H1 (cell line): ENCODE measurements at regions not wholly inside any gene's neighbourhood (a gene's known extent, or its start where the extent isn't known, plus 50 kb on each side); places are given as distances from the start of the nearest gene placed in this dataset.
A peak's percentile ranks its signal among the peaks of the same experiment; 100 is the strongest.

ENCODE experiments used
- CTCF ChIA-PET: fragments of 300-600 bp; sonication (Branson Sonifier 250); formaldehyde crosslinking; loops from one replicate; lab custom pipeline; 2021; ENCODE audit not compliant: partially characterized antibody; lab: Charles Lee
- POLR2A ChIA-PET: fragments of 300-600 bp; sonication (Branson Sonifier 250); formaldehyde crosslinking; loops from one replicate; lab custom pipeline; 2021; ENCODE audit warnings: inconsistent platforms; ENCODE audit not compliant: partially characterized antibody; lab: Charles Lee
- DNase-seq, 2 experiments: peaks; one replicate each; pipeline versions ENCODE4 v3.0.0 to v3.0.0-alpha.2; 2010 to 2022; ENCODE audit warnings: low spot score in 2 of 2, low read depth in 1 of 2, mixed read lengths in 1 of 2
- FAIRE-seq: peaks from 2 replicates; lab custom pipeline; 2011; peaks lifted over from hg19 to GRCh38; lab: Jason Lieb, UNC
- H2AFZ ChIP-seq: 2 replicates; pipeline ENCODE4 v1.8.1; 2012; ENCODE audit warnings: low read length, inconsistent platforms
- H2AK5ac ChIP-seq: 2 replicates; pipeline ENCODE4 v1.6.1; 2013; ENCODE audit warnings: low read depth, low read length
- H2BK120ac ChIP-seq: replicated peaks from 2 replicates; pipeline ENCODE3; 2013; ENCODE audit warnings: low read depth, low read length, inconsistent platforms
- H2BK12ac ChIP-seq: 2 replicates; pipeline ENCODE4 v1.6.1; 2013; ENCODE audit warnings: low read depth, low read length
- H2BK15ac ChIP-seq: 2 replicates; pipeline ENCODE4 v1.6.1; 2013; ENCODE audit warnings: low read length
- H2BK20ac ChIP-seq: 2 replicates; pipeline ENCODE4 v1.6.1; 2013; ENCODE audit warnings: low read length
- H2BK5ac ChIP-seq: 2 replicates; pipeline ENCODE4 v1.6.1; 2013; ENCODE audit warnings: low read depth, low read length
- H3K14ac ChIP-seq: 2 replicates; pipeline ENCODE4 v1.6.1; 2013; ENCODE audit warnings: inconsistent platforms; ENCODE audit not compliant: insufficient read length
- H3K18ac ChIP-seq: 2 replicates; pipeline ENCODE4 v1.6.1; 2013; ENCODE audit warnings: low read length; ENCODE audit errors: extremely low read depth
- H3K23ac ChIP-seq: 2 replicates; pipeline ENCODE4 v1.6.1; 2013; ENCODE audit warnings: inconsistent platforms; ENCODE audit not compliant: insufficient read length
- H3K23me2 ChIP-seq: 2 replicates; pipeline ENCODE4 v1.6.1; 2013; ENCODE audit warnings: low read depth, low read length
- H3K27ac ChIP-seq: 2 replicates; pipeline ENCODE4 v1.6.1; 2011; ENCODE audit warnings: low read depth, low read length, inconsistent platforms
- H3K27me3 ChIP-seq, 4 experiments: replicated peaks in 1 of 4; 1 replicate in 1 of 4; 2 replicates in 3 of 4; pipeline versions ENCODE4 v1.6.1 to v1.8.1; 2011 to 2013; ENCODE audit warnings: low read length in 3 of 4, mild to moderate bottlenecking in 3 of 4, inconsistent platforms in 2 of 4, mixed read lengths in 2 of 4, moderate library complexity in 1 of 4; ENCODE audit not compliant: control insufficient read depth in 3 of 4, insufficient read depth in 3 of 4; ENCODE audit errors: extremely low read depth in 1 of 4
- H3K36me3 ChIP-seq, 4 experiments: 2 replicates each; pipeline versions ENCODE4 v1.6.1 to v1.8.1; 2011 to 2013; ENCODE audit warnings: mild to moderate bottlenecking in 4 of 4, low read length in 3 of 4, moderate library complexity in 2 of 4, control low read depth in 1 of 4, inconsistent platforms in 1 of 4; ENCODE audit not compliant: insufficient read depth in 4 of 4, control insufficient read depth in 2 of 4
- H3K4ac ChIP-seq: replicated peaks from 2 replicates; pipeline ENCODE3; 2013; ENCODE audit warnings: low read length, low read depth, mixed read lengths, inconsistent platforms; ENCODE audit not compliant: insufficient read length
- H3K4me1 ChIP-seq, 4 experiments: replicated peaks in 1 of 4; 1 replicate in 1 of 4; 2 replicates in 3 of 4; pipeline versions ENCODE4 v1.6.1 to v1.8.1; 2011 to 2013; ENCODE audit warnings: low read length in 3 of 4, inconsistent platforms in 2 of 4, mixed read lengths in 1 of 4; ENCODE audit not compliant: insufficient read depth in 4 of 4, control insufficient read depth in 3 of 4
- H3K4me2 ChIP-seq, 2 experiments: 2 replicates each; pipeline versions ENCODE4 v1.6.1 to v1.8.1; 2011 to 2013; ENCODE audit warnings: low read depth in 2 of 2, low read length in 2 of 2, control low read depth in 1 of 2, inconsistent platforms in 1 of 2, mild to moderate bottlenecking in 1 of 2; ENCODE audit not compliant: insufficient read depth in 1 of 2
- H3K4me3 ChIP-seq, 4 experiments: fragments of 200-600, 300-600 bp in 1 of 4; sonication (generic), shearing (Covaris generic), sonication (Bioruptor Twin) in 1 of 4; 2 replicates each; pipeline versions ENCODE4 v1.5.1 to v1.8.1; 2011 to 2016; ENCODE audit warnings: low read length in 4 of 4, low read depth in 3 of 4, control low read depth in 2 of 4, inconsistent platforms in 2 of 4, mild to moderate bottlenecking in 2 of 4, mixed read lengths in 1 of 4, moderate library complexity in 1 of 4; ENCODE audit not compliant: insufficient read depth in 2 of 4; ENCODE audit errors: extremely low read depth in 1 of 4
- H3K56ac ChIP-seq: replicated peaks from 2 replicates; pipeline ENCODE3; 2013; ENCODE audit warnings: low read depth, mild to moderate bottlenecking, mixed read lengths, low read length, inconsistent platforms; ENCODE audit not compliant: insufficient read length
- H3K79me1 ChIP-seq: 2 replicates; pipeline ENCODE4 v1.6.1; 2013; ENCODE audit warnings: low read depth, low read length, control low read depth
- H3K79me2 ChIP-seq, 2 experiments: 2 replicates each; pipeline versions ENCODE4 v1.6.1 to v1.8.1; 2012 to 2013; ENCODE audit warnings: low read length in 2 of 2, mild to moderate bottlenecking in 2 of 2, inconsistent platforms in 1 of 2; ENCODE audit not compliant: insufficient read depth in 2 of 2, control insufficient read depth in 1 of 2
- H3K9ac ChIP-seq, 4 experiments: replicated peaks in 1 of 4; 1 replicate in 1 of 4; 2 replicates in 3 of 4; pipeline versions ENCODE4 v1.6.1 to v1.8.1; 2011 to 2013; ENCODE audit warnings: low read depth in 3 of 4, low read length in 3 of 4, control low read depth in 2 of 4, mild to moderate bottlenecking in 2 of 4, moderate library complexity in 2 of 4, inconsistent platforms in 1 of 4; ENCODE audit errors: extremely low read depth in 1 of 4
- H3K9me3 ChIP-seq, 2 experiments: 2 replicates each; pipeline versions ENCODE4 v1.6.1 to v1.8.1; 2012 to 2013; ENCODE audit warnings: mild to moderate bottlenecking in 2 of 2, moderate library complexity in 2 of 2, control low read depth in 1 of 2, inconsistent platforms in 1 of 2, low read depth in 1 of 2, low read length in 1 of 2, mixed read lengths in 1 of 2; ENCODE audit not compliant: insufficient read depth in 2 of 2
- H4K20me1 ChIP-seq, 2 experiments: replicated peaks in 1 of 2; 2 replicates each; pipeline versions ENCODE3 to v1.8.1; 2011 to 2013; ENCODE audit warnings: inconsistent platforms in 2 of 2, low read length in 2 of 2, mild to moderate bottlenecking in 1 of 2; ENCODE audit not compliant: insufficient read depth in 2 of 2, control insufficient read depth in 1 of 2
- H4K5ac ChIP-seq: 2 replicates; pipeline ENCODE4 v1.6.1; 2013; ENCODE audit warnings: low read length, low read depth, mixed read lengths, inconsistent platforms; ENCODE audit not compliant: insufficient read length
- H4K8ac ChIP-seq: 2 replicates; pipeline ENCODE4 v1.8.0; 2013; ENCODE audit warnings: mild to moderate bottlenecking, moderate library complexity, low read length, inconsistent platforms; ENCODE audit not compliant: insufficient read depth; ENCODE audit errors: extremely low read depth
- H4K91ac ChIP-seq: replicated peaks from 2 replicates; pipeline ENCODE3; 2013; ENCODE audit warnings: low read length, mixed read lengths, inconsistent platforms; ENCODE audit not compliant: insufficient read length
- BCL11A ChIP-seq, 2 experiments: IDR thresholded peaks; one replicate each; pipeline ENCODE4 v1.6.1; 2011; ENCODE audit warnings: low read depth in 2 of 2, low read length in 2 of 2, mild to moderate bottlenecking in 2 of 2
- CHD2 ChIP-seq: IDR thresholded peaks from 2 replicates; pipeline ENCODE4 v1.6.1; 2012; ENCODE audit warnings: low read length, improper control_type of control experiment
- FOSL1 ChIP-seq: IDR thresholded peaks from 2 replicates; pipeline ENCODE4 v1.6.1; 2011; ENCODE audit warnings: mild to moderate bottlenecking, low read depth, low read length, moderate library complexity; ENCODE audit not compliant: insufficient read depth
- JUN ChIP-seq: IDR thresholded peaks from 2 replicates; pipeline ENCODE4 v1.6.1; 2011; ENCODE audit warnings: low read depth, mild to moderate bottlenecking, improper control_type of control experiment, low read length
- NANOG ChIP-seq: IDR thresholded peaks from 2 replicates; pipeline ENCODE4 v1.6.1; 2011; ENCODE audit warnings: low read length, low read depth, mild to moderate bottlenecking, inconsistent platforms; ENCODE audit not compliant: insufficient read depth, poor library complexity, severe bottlenecking
- NRF1 ChIP-seq: IDR thresholded peaks from 2 replicates; pipeline ENCODE4 v1.6.1; 2011; ENCODE audit warnings: mild to moderate bottlenecking, low read depth, low read length, improper control_type of control experiment
- RFX5 ChIP-seq: IDR thresholded peaks from 2 replicates; pipeline ENCODE4 v1.6.1; 2011; ENCODE audit warnings: low read depth, low read length, improper control_type of control experiment, borderline replicate concordance
- SIN3A ChIP-seq, 2 experiments: IDR thresholded peaks in 1 of 2; conservative IDR thresholded peaks in 1 of 2; 2 replicates each; pipeline ENCODE4 v1.6.1; 2011 to 2012; ENCODE audit warnings: low read length in 2 of 2, improper control_type of control experiment in 1 of 2, low read depth in 1 of 2, mild to moderate bottlenecking in 1 of 2
- SIRT6 ChIP-seq: IDR thresholded peaks from one replicate; pipeline ENCODE4 v1.7.1; 2012; ENCODE audit warnings: low read length, inconsistent platforms
- WGBS, 2 experiments: shearing (Covaris generic) in 1 of 2; methylation state at CpG; one replicate each; pipeline versions ENCODE4 v1.1.6 to v1.1.7; 2013 to 2015; ENCODE audit warnings: low lambda C conversion rate in 2 of 2, mixed read lengths in 2 of 2, inconsistent platforms in 1 of 2, low coverage in 1 of 2, missing lambda C conversion rate in 1 of 2; ENCODE audit not compliant: insufficient replicate concordance in 2 of 2, insufficient coverage in 1 of 2, insufficient read length in 1 of 2; ENCODE audit errors: extremely low coverage in 1 of 2, missing lambda C conversion rate in 1 of 2; 5-methylcytosine and 5-hydroxymethylcytosine counted together
- TF ChIP-seq, protein P1 (sequence below): IDR thresholded peaks from 2 replicates; pipeline ENCODE4 v1.6.1; 2012; ENCODE audit warnings: inconsistent platforms

DNA sequence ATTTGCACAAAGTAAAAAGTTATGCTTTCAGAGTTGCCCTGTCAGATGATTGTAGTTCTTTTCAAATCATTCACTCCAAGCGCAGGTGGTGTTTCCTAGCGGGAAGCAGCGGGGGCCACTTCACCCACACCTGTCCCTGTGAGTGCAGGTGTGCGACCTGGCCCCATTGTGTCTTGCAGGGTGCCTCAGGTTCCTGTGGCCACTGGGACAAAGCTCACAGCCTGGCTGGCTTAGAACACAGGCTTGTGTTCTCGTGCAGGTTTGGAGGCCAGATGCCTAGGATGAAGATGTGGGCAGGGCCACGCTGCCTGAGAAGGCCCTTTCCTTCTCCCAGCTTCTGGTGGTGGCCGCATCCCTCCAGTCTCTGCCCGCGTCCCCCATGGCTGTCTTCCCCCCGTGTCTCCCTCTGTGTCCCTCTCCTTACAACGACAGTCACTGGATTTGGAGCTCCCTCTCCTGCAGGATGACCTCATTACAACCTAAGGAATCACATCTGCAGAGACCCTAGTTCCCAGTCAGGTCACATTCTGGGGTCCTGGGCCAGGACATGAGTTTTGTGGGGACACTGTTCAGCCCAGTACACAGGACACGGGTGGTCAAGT lies 90.5 kb downstream of the NPIPB11 start:
- H3K4ac ChIP-seq, result no peak overlapping the region
- H2BK12ac ChIP-seq, result no peak overlapping the region
- no peak overlapping the region for H3K4me2 ChIP-seq
- 74% methylated on average over 11 of the region's 12 CpGs; no CpG with 5 or more reads in 1 of the 2 experiments for WGBS, 2 experiments
- no peak overlapping the region for H3K9ac ChIP-seq
- H4K20me1 ChIP-seq, result no peaks in the 10 kb centered on the region
- FAIRE-seq (peak; percentile 45), DNase-seq (no peak)
- H3K56ac ChIP-seq, result no peak overlapping the region
- no peak overlapping the region for H2AK5ac ChIP-seq
- H3K79me2 ChIP-seq, result no peaks in the 10 kb centered on the region
- H3K27ac ChIP-seq, result no peak overlapping the region
- 0 out of 2 replicates have a peak overlapping the region, but pooled peaks have one; percentile 75 for H2AFZ ChIP-seq
- peaks cover 0 to 4% (median 1%) of the 10 kb centered on the region in 4 experiments; a peak in 3 of 7 replicates for H3K4me1 ChIP-seq
- H3K9me3 ChIP-seq, result no peaks in the 10 kb centered on the region
- H2BK5ac ChIP-seq, result no peak overlapping the region
- H3K79me1 ChIP-seq, result no peaks in the 10 kb centered on the region
- CTCF ChIA-PET, result interaction anchor here (0.8 to 1.3 kb wide), 5 partner anchors 12 to 199 kb away, joined by 3 to 7 read pairs (median 3); no protein-coding TSS in a partner anchor
- H3K18ac ChIP-seq, result no peak overlapping the region
- H3K14ac ChIP-seq, result no peak overlapping the region
- no peak overlapping the region for H4K5ac ChIP-seq
- POLR2A ChIA-PET, result interaction anchor here (0.6 to 1.4 kb wide), 2 partner anchors 11 to 999 kb away, joined by 3 read pairs; no protein-coding TSS in a partner anchor
- H2BK120ac ChIP-seq, result no peak overlapping the region
- H3K4me3 ChIP-seq, result no peak overlapping the region
- H2BK20ac ChIP-seq, result no peak overlapping the region
- no peaks in the 10 kb centered on the region for H3K23me2 ChIP-seq
- no peak overlapping the region for H4K91ac ChIP-seq
- no peaks in the 10 kb centered on the region for H3K36me3 ChIP-seq
- H3K23ac ChIP-seq, result no peak overlapping the region
- no peaks in the 10 kb centered on the region; a peak in 1 of 7 replicates for H3K27me3 ChIP-seq
- no peak overlapping the region; the same call in 1 of the 2 replicates for H4K8ac ChIP-seq
- peak overlapping the region; percentile 31; the same call in 1 of the 2 replicates for H2BK15ac ChIP-seq
- TF ChIP-seq FOSL1 (no peak), SIN3A (conservative IDR thresholded peaks at IDR 0.05 in 1 of 2, IDR thresholded peaks at IDR 0.05 in 1 of 2; ENCODE audit: low read depth in 1 of 2, low read length in 2 of 2) (no peak), CHD2 (no peak), NRF1 (no peak), JUN (no peak), NANOG (no peak), RFX5 (no peak), SIRT6 (no peak), BCL11A (IDR thresholded peaks at IDR 0.05; ENCODE audit: low read depth in 2 of 2, low read length in 2 of 2) (no peak)
- TF ChIP-seq, protein P1, sequence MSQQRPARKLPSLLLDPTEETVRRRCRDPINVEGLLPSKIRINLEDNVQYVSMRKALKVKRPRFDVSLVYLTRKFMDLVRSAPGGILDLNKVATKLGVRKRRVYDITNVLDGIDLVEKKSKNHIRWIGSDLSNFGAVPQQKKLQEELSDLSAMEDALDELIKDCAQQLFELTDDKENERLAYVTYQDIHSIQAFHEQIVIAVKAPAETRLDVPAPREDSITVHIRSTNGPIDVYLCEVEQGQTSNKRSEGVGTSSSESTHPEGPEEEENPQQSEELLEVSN, result no peak
